Spleen (tissue), 11 donors: ENCODE measurements at regions not wholly inside any gene's neighbourhood (a gene's known extent, or its start where the extent isn't known, plus 50 kb on each side); places are given as distances from the start of the nearest gene placed in this dataset.

Experiments
- DNase-seq: peaks from one replicate; pipeline ENCODE4 v3.0.0-alpha.2; 2020
- H3K27ac ChIP-seq, 8 donors: fragments of 200-600 bp; sonication (generic) in 7 of 8; 1 replicate in 4 of 8; 2 replicates in 4 of 8; pipeline versions ENCODE4 v1.5.0 to v1.8.0; 2016 to 2021; ENCODE audit warnings: inconsistent platforms in 4 of 8, mild to moderate bottlenecking in 4 of 8, moderate library complexity in 1 of 8
- H3K27me3 ChIP-seq, 7 donors: fragments of 200-600 bp; sonication (generic) in 6 of 7; replicated peaks in 1 of 7; 1 replicate in 4 of 7; 2 replicates in 3 of 7; pipeline versions ENCODE4 v1.5.0 to v1.8.0; 2016 to 2021; ENCODE audit warnings: inconsistent platforms in 3 of 7, mild to moderate bottlenecking in 1 of 7
- H3K36me3 ChIP-seq, 6 donors: fragments of 200-600 bp; sonication (generic) in 5 of 6; 1 replicate in 4 of 6; 2 replicates in 2 of 6; pipeline versions ENCODE4 v1.5.0 to v1.8.0; 2016 to 2021; ENCODE audit warnings: inconsistent platforms in 2 of 6
- H3K4me1 ChIP-seq, 6 donors: fragments of 200-600 bp; sonication (generic) in 5 of 6; 1 replicate in 3 of 6; 2 replicates in 3 of 6; pipeline versions ENCODE4 v1.5.0 to v1.8.0; 2016 to 2021; ENCODE audit warnings: inconsistent platforms in 3 of 6
- H3K4me3 ChIP-seq, 8 donors: fragments of 200-600 bp; sonication (generic) in 7 of 8; 1 replicate in 4 of 8; 2 replicates in 4 of 8; pipeline versions ENCODE4 v1.5.0 to v1.8.0; 2016 to 2021; ENCODE audit warnings: inconsistent platforms in 4 of 8, mild to moderate bottlenecking in 4 of 8, moderate library complexity in 2 of 8
- H3K9me3 ChIP-seq, 8 donors: fragments of 200-600 bp; sonication (generic) in 7 of 8; 1 replicate in 4 of 8; 2 replicates in 4 of 8; pipeline versions ENCODE4 v1.5.0 to v1.8.0; 2016 to 2021; ENCODE audit warnings: inconsistent platforms in 4 of 8
- POLR2A ChIP-seq, 3 donors: fragments of 450-650 bp; IDR thresholded peaks; one replicate each; pipeline ENCODE4 v1.5.1; 2017; ENCODE audit warnings: antibody characterized with exemption in 3 of 3, mild to moderate bottlenecking in 1 of 3
- POLR2AphosphoS5 ChIP-seq, 3 donors: sonication (generic); formaldehyde crosslinking; IDR thresholded peaks; one replicate each; pipeline ENCODE4 v1.5.1; 2017; ENCODE audit warnings: antibody characterized with exemption in 3 of 3
- WGBS, 5 donors: extraction: QIAGEN DNeasy Blood & Tissue Kit in 3 of 5; methylation state at CpG; one replicate each; pipeline versions ENCODE4 v1.1.5 to v1.1.7; 2013 to 2018; 5-methylcytosine and 5-hydroxymethylcytosine counted together
- intact Hi-C: fragments of 100-400 bp; cut with DNase I; formaldehyde crosslinking; loops from one replicate; pipeline ENCODE4 v1.15.0; 2023; ENCODE audit warnings: low total_unique reads
- TF ChIP-seq, protein P1 (sequence below), 11 experiments: fragments of 200-600 bp in 7 of 11; fragments of 450-650 bp in 4 of 11; sonication (generic) in 4 of 11; IDR thresholded peaks in 8 of 11; conservative IDR thresholded peaks in 3 of 11; 1 replicate in 7 of 11; 2 replicates in 4 of 11; pipeline versions ENCODE4 v1.4.0 to v1.8.0; 2016 to 2021; ENCODE audit warnings: antibody characterized with exemption in 11 of 11, inconsistent platforms in 4 of 11, mild to moderate bottlenecking in 1 of 11
- donor health status: healthy with polysubstance abuse.
- donor health status: DM: no; HTN: no; CAD: no; lungs with moderate emphysema.
- donor health status: DM: no; HTN: no; CAD: no.
- donor health status: Bipolar disorder and iron deficiency.
- donor health status: healthy.
- donor health status: DM: no; HTN: no; CAD: no.
- donor health status: DM: yes; HTN: yes; CAD: no.

- no peaks in the 10 kb centered on the region for H3K27me3 ChIP-seq
- H3K27ac ChIP-seq = no peak overlapping the region
- DNase-seq = no peak
- H3K4me1 ChIP-seq = no peaks in the 10 kb centered on the region
- intact Hi-C loops = no loop called here
- H3K4me3 ChIP-seq = no peak overlapping the region
- TF ChIP-seq POLR2AphosphoS5 (IDR thresholded peaks at IDR 0.05) = no peak
- TF ChIP-seq, protein P1, sequence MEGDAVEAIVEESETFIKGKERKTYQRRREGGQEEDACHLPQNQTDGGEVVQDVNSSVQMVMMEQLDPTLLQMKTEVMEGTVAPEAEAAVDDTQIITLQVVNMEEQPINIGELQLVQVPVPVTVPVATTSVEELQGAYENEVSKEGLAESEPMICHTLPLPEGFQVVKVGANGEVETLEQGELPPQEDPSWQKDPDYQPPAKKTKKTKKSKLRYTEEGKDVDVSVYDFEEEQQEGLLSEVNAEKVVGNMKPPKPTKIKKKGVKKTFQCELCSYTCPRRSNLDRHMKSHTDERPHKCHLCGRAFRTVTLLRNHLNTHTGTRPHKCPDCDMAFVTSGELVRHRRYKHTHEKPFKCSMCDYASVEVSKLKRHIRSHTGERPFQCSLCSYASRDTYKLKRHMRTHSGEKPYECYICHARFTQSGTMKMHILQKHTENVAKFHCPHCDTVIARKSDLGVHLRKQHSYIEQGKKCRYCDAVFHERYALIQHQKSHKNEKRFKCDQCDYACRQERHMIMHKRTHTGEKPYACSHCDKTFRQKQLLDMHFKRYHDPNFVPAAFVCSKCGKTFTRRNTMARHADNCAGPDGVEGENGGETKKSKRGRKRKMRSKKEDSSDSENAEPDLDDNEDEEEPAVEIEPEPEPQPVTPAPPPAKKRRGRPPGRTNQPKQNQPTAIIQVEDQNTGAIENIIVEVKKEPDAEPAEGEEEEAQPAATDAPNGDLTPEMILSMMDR (IDR thresholded peaks at IDR 0.05 in 8 of 11, conservative IDR thresholded peaks at IDR 0.05 in 3 of 11) = no peak
- no peak for TF ChIP-seq POLR2A (IDR thresholded peaks at IDR 0.05)
- no peaks in the 10 kb centered on the region for H3K36me3 ChIP-seq
- H3K9me3 ChIP-seq = peaks cover 0 to 11% (median 6%) of the 10 kb centered on the region in 8 donors
- 63 to 89% (median 73%) methylated on average over 2 of the region's 2 CpGs for WGBS, 5 donors
These were observed 507.5 kb upstream of the TGFBR2 start for GRCh38 chr3:30098653-30099455.

DNA sequence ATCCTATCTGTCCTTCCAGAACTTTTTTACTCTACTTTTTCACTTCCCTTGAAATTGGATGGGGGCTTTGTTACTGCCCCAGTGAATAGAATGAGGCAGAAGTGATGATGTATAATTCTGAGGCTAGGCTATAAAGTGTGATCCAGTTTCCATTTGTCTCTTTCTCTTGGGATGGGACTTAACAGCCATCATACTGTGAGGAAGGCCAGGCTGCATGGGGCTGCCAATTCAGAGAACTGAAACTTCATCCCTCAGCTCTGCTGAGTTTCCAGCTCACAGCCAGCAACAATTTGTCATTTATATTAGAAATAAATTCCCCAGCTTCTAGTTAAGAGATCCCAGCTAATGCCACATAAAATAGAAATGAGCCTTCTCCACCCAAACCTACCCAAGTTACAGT lies 504.0 kb upstream of the TGFBR2 start:
- Histone ChIP-seq H3K27ac (no peak overlapping the region), H3K9me3 (peaks cover 0 to 10% (median 0%) of the 10 kb centered on the region in 8 donors), H3K27me3 (peaks cover 0 to 5% (median 0%) of the 10 kb centered on the region in 7 donors), H3K36me3 (no peaks in the 10 kb centered on the region), H3K4me1 (no peaks in the 10 kb centered on the region), H3K4me3 (no peak overlapping the region)
- no peak for TF ChIP-seq POLR2AphosphoS5 (IDR thresholded peaks at IDR 0.05)
- TF ChIP-seq, protein P1 (IDR thresholded peaks at IDR 0.05 in 8 of 11, conservative IDR thresholded peaks at IDR 0.05 in 3 of 11) = no peak
- TF ChIP-seq POLR2A (IDR thresholded peaks at IDR 0.05) = no peak
- intact Hi-C loops = no loop called here
- DNase-seq = no peak

DNA sequence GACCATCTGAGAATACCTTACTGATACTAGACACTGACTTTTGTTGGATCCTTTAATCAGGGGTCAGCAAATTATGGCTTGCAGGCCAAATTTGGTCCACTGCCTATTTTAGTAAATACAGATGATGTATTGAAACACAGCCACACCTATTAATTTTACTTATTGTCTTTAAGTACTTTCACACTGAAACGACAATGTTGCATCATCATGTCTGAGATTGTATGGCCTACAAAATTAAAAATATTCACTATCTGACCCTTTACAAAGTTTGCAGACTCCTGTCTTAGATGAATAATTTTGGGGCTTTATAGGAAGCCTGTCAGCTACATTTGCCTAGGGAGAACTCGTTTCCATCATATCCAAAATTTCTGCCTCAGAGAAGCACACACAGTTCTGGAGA lies 503.2 kb upstream of the TGFBR2 start:
- 58 to 84% (median 74%) methylated on average over 2 of the region's 2 CpGs for WGBS, 5 donors
- H3K27ac ChIP-seq = no peak overlapping the region
- no peaks in the 10 kb centered on the region for H3K4me1 ChIP-seq
- intact Hi-C loops = no loop called here
- no peak overlapping the region for H3K4me3 ChIP-seq
- peaks cover 0 to 10% (median 0%) of the 10 kb centered on the region in 8 donors for H3K9me3 ChIP-seq
- DNase-seq = no peak
- peaks cover 0 to 5% (median 0%) of the 10 kb centered on the region in 7 donors for H3K27me3 ChIP-seq
- H3K36me3 ChIP-seq = no peaks in the 10 kb centered on the region
- TF ChIP-seq POLR2A (IDR thresholded peaks at IDR 0.05) (no peak), POLR2AphosphoS5 (IDR thresholded peaks at IDR 0.05) (no peak)
- TF ChIP-seq, protein P1 (IDR thresholded peaks at IDR 0.05 in 8 of 11, conservative IDR thresholded peaks at IDR 0.05 in 3 of 11) = no peak

DNA sequence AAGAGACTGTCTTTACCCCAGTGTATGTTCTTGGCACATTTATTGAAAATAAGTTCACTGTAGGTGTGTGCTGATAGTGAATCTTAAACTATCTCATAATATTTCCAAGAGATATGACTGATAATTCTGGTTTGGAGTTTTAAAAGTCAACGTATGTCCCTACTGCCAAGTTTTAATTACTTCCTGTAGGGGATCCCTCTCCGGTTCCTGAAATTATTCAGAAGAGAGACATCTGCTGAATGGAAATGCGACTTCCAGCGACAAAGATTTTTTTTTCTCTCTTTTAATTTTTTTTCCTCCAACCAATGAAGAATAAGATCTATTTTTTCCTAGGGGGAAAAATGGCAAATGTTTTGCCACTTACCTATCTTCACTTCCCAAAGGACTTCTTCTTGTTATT lies 498.9 kb upstream of the TGFBR2 start:
- H3K9me3 ChIP-seq = peaks cover 0 to 10% (median 0%) of the 10 kb centered on the region in 8 donors
- TF ChIP-seq POLR2A (IDR thresholded peaks at IDR 0.05) = no peak
- no peak for TF ChIP-seq POLR2AphosphoS5 (IDR thresholded peaks at IDR 0.05)
- TF ChIP-seq, protein P1 (IDR thresholded peaks at IDR 0.05 in 8 of 11, conservative IDR thresholded peaks at IDR 0.05 in 3 of 11) = no peak
- intact Hi-C loops = no loop called here
- no peaks in the 10 kb centered on the region for H3K36me3 ChIP-seq
- H3K27ac ChIP-seq = no peak overlapping the region
- 49 to 63% (median 56%) methylated on average over 4 of the region's 4 CpGs for WGBS, 5 donors
- peaks cover 0 to 1% (median under 1%) of the 10 kb centered on the region in 6 donors for H3K4me1 ChIP-seq
- no peak overlapping the region for H3K4me3 ChIP-seq
- H3K27me3 ChIP-seq = peaks cover 0 to 13% (median 0%) of the 10 kb centered on the region in 7 donors
- no peak for DNase-seq
